Keratinocyte (primary cell): ENCODE measurements at regions not wholly inside any gene's neighbourhood (a gene's known extent, or its start where the extent isn't known, plus 50 kb on each side); places are given as distances from the start of the nearest gene placed in this dataset.

Experiments used
- DNase-seq: peaks from one replicate; pipeline ENCODE4 v3.0.0-alpha.2; 2011; ENCODE audit warnings: low read depth, missing footprints, low spot score
- FAIRE-seq: peaks from 2 replicates; lab custom pipeline; 2011; peaks lifted over from hg19 to GRCh38; lab: Jason Lieb, UNC
- H2AFZ ChIP-seq: 2 replicates; pipeline ENCODE4 v1.6.0; 2012; ENCODE audit warnings: low read length, control low read depth, inconsistent platforms; ENCODE audit not compliant: control insufficient read depth
- H3K27ac ChIP-seq: 2 replicates; pipeline ENCODE4 v1.5.1; 2011; ENCODE audit warnings: low read length; ENCODE audit not compliant: control insufficient read depth, insufficient read depth
- H3K27me3 ChIP-seq: 3 replicates; pipeline ENCODE4 v1.6.0; 2011; ENCODE audit warnings: low read length; ENCODE audit not compliant: control insufficient read depth, insufficient read depth; ENCODE audit errors: extremely low read depth
- H3K36me3 ChIP-seq, 2 experiments: 2 replicates in 1 of 2; 3 replicates in 1 of 2; pipeline ENCODE4 v1.5.1; 2011; ENCODE audit warnings: low read length in 2 of 2, mild to moderate bottlenecking in 1 of 2; ENCODE audit not compliant: control insufficient read depth in 2 of 2, insufficient read depth in 2 of 2; ENCODE audit errors: extremely low read depth in 1 of 2
- H3K4me1 ChIP-seq: 3 replicates; pipeline ENCODE4 v1.5.1; 2011; ENCODE audit warnings: low read length; ENCODE audit not compliant: control insufficient read depth, insufficient read depth; ENCODE audit errors: extremely low read depth
- H3K4me2 ChIP-seq: 3 replicates; pipeline ENCODE4 v1.6.0; 2011; ENCODE audit warnings: low read depth, low read length; ENCODE audit not compliant: control insufficient read depth, insufficient read depth; ENCODE audit errors: extremely low read depth
- H3K4me3 ChIP-seq, 3 experiments: fragments of 200-600 bp in 1 of 3; sonication (generic) in 1 of 3; 2 replicates in 2 of 3; 3 replicates in 1 of 3; pipeline ENCODE4 v1.5.1; 2011 to 2016; ENCODE audit warnings: low read length in 3 of 3, mild to moderate bottlenecking in 3 of 3, control low read depth in 2 of 3, inconsistent platforms in 1 of 3, low read depth in 1 of 3, mixed read lengths in 1 of 3, mixed run types in 1 of 3, moderate library complexity in 1 of 3; ENCODE audit not compliant: control insufficient read depth in 2 of 3, insufficient read depth in 2 of 3; ENCODE audit errors: extremely low read depth in 1 of 3
- H3K79me2 ChIP-seq: 2 replicates; pipeline ENCODE4 v1.6.0; 2012; ENCODE audit warnings: low read length; ENCODE audit not compliant: control insufficient read depth, insufficient read depth
- H3K9ac ChIP-seq: 3 replicates; pipeline ENCODE4 v1.6.0; 2011; ENCODE audit warnings: low read length; ENCODE audit not compliant: control insufficient read depth, insufficient read depth; ENCODE audit errors: extremely low read depth
- H3K9me1 ChIP-seq: 3 replicates; pipeline ENCODE4 v1.6.0; 2011; ENCODE audit warnings: low read length; ENCODE audit not compliant: control insufficient read depth, insufficient read depth; ENCODE audit errors: extremely low read depth
- H3K9me3 ChIP-seq: 2 replicates; pipeline ENCODE4 v1.5.1; 2012; ENCODE audit warnings: low read depth, low read length; ENCODE audit not compliant: control insufficient read depth
- H4K20me1 ChIP-seq: 3 replicates; pipeline ENCODE4 v1.6.0; 2011; ENCODE audit warnings: low read length; ENCODE audit not compliant: control insufficient read depth, insufficient read depth; ENCODE audit errors: extremely low read depth
- EZH2 ChIP-seq: IDR thresholded peaks from one replicate; pipeline ENCODE4 v1.6.1; 2012; ENCODE audit warnings: inconsistent platforms, mild to moderate bottlenecking, low read length, moderate library complexity
- dilution Hi-C: fragments of 300-500 bp; cut with MboI; formaldehyde crosslinking; loops from one replicate; pipeline ENCODE4 v1.7.0; 2020; ENCODE audit warnings: low sequenced_read_pairs; ENCODE audit not compliant: extremely low pct_ligation_motif_present
- TF ChIP-seq, protein P1 (sequence below), 3 experiments: IDR thresholded peaks in 1 of 3; conservative IDR thresholded peaks in 1 of 3; optimal IDR thresholded peaks in 1 of 3; 2 replicates in 2 of 3; 3 replicates in 1 of 3; pipeline versions ENCODE3 to v1.5.1; 2011; ENCODE audit warnings: low read length in 3 of 3, mild to moderate bottlenecking in 3 of 3, moderate library complexity in 2 of 3, control low read depth in 1 of 3, inconsistent platforms in 1 of 3; ENCODE audit not compliant: insufficient read depth in 2 of 3; ENCODE audit errors: extremely low read depth in 1 of 3

DNA sequence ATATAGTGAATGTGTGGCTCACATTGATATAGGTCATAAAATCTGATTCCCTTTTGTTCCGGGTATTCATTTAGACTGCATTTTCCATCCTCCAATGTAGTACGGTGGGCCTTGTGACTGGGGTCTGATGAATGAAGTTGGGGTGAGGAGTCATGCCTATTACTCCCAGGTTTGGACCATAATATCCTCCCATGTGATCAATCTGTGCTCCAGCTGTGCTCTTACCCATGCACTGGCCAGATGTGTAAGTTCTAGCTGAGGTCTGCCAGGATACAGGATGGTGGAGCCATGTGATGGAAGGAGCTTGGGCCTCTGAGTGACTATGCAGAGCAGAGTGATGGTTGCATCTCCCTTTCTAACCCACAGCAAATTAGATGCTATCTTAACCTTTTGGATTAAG is 1034.0 kb upstream of the TMEM132C start:
- Histone ChIP-seq H3K4me2 (no peak overlapping the region), H3K27me3 (no peaks in the 10 kb centered on the region), H3K9me1 (no peaks in the 10 kb centered on the region), H3K9me3 (peaks cover 3% of the 10 kb centered on the region), H3K79me2 (no peaks in the 10 kb centered on the region), H3K9ac (no peak overlapping the region), H3K4me3 (no peak overlapping the region), H3K36me3 (no peaks in the 10 kb centered on the region), H4K20me1 (no peaks in the 10 kb centered on the region), H3K27ac (no peak overlapping the region), H2AFZ (no peak overlapping the region), H3K4me1 (peaks cover 15% of the 10 kb centered on the region)
- dilution Hi-C loops = no loop called here
- FAIRE-seq = no peak
- no peak for DNase-seq
- TF ChIP-seq EZH2 = no peak
- TF ChIP-seq, protein P1, sequence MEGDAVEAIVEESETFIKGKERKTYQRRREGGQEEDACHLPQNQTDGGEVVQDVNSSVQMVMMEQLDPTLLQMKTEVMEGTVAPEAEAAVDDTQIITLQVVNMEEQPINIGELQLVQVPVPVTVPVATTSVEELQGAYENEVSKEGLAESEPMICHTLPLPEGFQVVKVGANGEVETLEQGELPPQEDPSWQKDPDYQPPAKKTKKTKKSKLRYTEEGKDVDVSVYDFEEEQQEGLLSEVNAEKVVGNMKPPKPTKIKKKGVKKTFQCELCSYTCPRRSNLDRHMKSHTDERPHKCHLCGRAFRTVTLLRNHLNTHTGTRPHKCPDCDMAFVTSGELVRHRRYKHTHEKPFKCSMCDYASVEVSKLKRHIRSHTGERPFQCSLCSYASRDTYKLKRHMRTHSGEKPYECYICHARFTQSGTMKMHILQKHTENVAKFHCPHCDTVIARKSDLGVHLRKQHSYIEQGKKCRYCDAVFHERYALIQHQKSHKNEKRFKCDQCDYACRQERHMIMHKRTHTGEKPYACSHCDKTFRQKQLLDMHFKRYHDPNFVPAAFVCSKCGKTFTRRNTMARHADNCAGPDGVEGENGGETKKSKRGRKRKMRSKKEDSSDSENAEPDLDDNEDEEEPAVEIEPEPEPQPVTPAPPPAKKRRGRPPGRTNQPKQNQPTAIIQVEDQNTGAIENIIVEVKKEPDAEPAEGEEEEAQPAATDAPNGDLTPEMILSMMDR (optimal IDR thresholded peaks at IDR 0.05 in 1 of 3, IDR thresholded peaks at IDR 0.05 in 1 of 3, conservative IDR thresholded peaks at IDR 0.05 in 1 of 3; ENCODE audit: extremely low read depth in 1 of 3, insufficient read depth in 2 of 3, low read length in 3 of 3) = no peak

DNA sequence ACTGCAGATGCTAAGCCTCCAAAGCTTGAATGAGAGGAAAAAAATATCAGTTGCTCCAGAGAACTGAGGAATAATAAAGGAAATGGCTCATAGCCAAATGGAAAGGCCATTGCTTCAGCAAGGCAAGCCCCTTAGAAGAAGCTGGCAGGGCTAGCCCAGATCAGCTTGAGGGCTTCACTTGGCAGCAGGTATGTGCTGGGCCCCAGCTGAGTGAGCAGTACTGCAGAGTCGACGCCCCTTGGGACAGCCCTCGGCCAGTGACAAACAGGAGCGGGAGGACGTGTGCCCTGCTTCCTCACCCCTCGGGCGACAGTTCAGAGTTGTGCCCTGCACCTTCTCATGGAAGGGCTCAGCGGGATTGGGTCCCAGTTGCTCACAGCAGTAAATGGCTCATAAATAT is 1031.2 kb upstream of the TMEM132C start:
- FAIRE-seq = no peak
- no peak for DNase-seq
- Histone ChIP-seq H3K27me3 (no peaks in the 10 kb centered on the region), H3K4me3 (no peak overlapping the region), H3K4me2 (no peak overlapping the region), H3K79me2 (no peaks in the 10 kb centered on the region), H3K27ac (no peak overlapping the region), H3K4me1 (peaks cover 7% of the 10 kb centered on the region), H3K9ac (no peak overlapping the region), H2AFZ (no peak overlapping the region), H3K36me3 (no peaks in the 10 kb centered on the region), H4K20me1 (no peaks in the 10 kb centered on the region), H3K9me1 (no peaks in the 10 kb centered on the region), H3K9me3 (peaks cover 3% of the 10 kb centered on the region)
- TF ChIP-seq, protein P1 (optimal IDR thresholded peaks at IDR 0.05 in 1 of 3, IDR thresholded peaks at IDR 0.05 in 1 of 3, conservative IDR thresholded peaks at IDR 0.05 in 1 of 3; ENCODE audit: extremely low read depth in 1 of 3, insufficient read depth in 2 of 3, low read length in 3 of 3) = no peak
- TF ChIP-seq EZH2 = no peak
- dilution Hi-C loops = no loop called here
